DMS153 (cell line): ENCODE measurements at regions not wholly inside any gene's neighbourhood (a gene's known extent, or its start where the extent isn't known, plus 50 kb on each side); places are given as distances from the start of the nearest gene placed in this dataset.
"Not testable (repeated sequence)": the region's sequence is repeated elsewhere in the genome, so short reads cannot be mapped to it uniquely, and the experiment has no call there.

Experiments
- DNase-seq: peaks from one replicate; lab custom pipeline; 2025; lab: John Stamatoyannopoulos, UW

- DNase-seq: no peak
Measured at GRCh38 chr15:96132126-96132525, 198.4 kb upstream of the NR2F2 start.

- no peak for DNase-seq
Measured at GRCh38 chr15:96135166-96136093, 195.1 kb upstream of the NR2F2 start.

- DNase-seq: no peak
Measured at GRCh38 chr15:96138985-96139384, 191.5 kb upstream of the NR2F2 start.

- no peak for DNase-seq
Measured at GRCh38 chr15:96142498-96142897, 188.0 kb upstream of the NR2F2 start.

- DNase-seq: no peak
Measured at GRCh38 chr15:96144734-96145133, 185.8 kb upstream of the NR2F2 start.

- DNase-seq: no peak
Measured at GRCh38 chr15:96146726-96147125, 183.8 kb upstream of the NR2F2 start.

GRCh38 chr15:96147267-96147666 lies 183.2 kb upstream of the NR2F2 start:
- DNase-seq: no peak

- DNase-seq: no peak
Measured at GRCh38 chr15:96150254-96150653, 180.2 kb upstream of the NR2F2 start.

- not testable (repeated sequence) for DNase-seq
Measured at GRCh38 chr15:96151749-96152148, 178.8 kb upstream of the NR2F2 start.

- no peak for DNase-seq
Measured at GRCh38 chr15:96153929-96154328, 176.6 kb upstream of the NR2F2 start.

GRCh38 chr15:96158938-96159337 lies 171.6 kb upstream of the NR2F2 start:
- no peak for DNase-seq

- no peak for DNase-seq
Measured at GRCh38 chr15:96160269-96160668, 170.2 kb upstream of the NR2F2 start.

GRCh38 chr15:96160800-96161199 lies 169.7 kb upstream of the NR2F2 start:
- no peak for DNase-seq

- no peak for DNase-seq
Measured at GRCh38 chr15:96162322-96162721, 168.2 kb upstream of the NR2F2 start.

- no peak for DNase-seq
Measured at GRCh38 chr15:96165081-96165480, 165.4 kb upstream of the NR2F2 start.

GRCh38 chr15:96165775-96166174 lies 164.7 kb upstream of the NR2F2 start:
- DNase-seq: no peak

- no peak for DNase-seq
Measured at GRCh38 chr15:96166223-96167200, 164.0 kb upstream of the NR2F2 start.

GRCh38 chr15:96170616-96170978 lies 159.9 kb upstream of the NR2F2 start:
- not testable (repeated sequence) for DNase-seq

GRCh38 chr15:96170979-96171739 lies 159.3 kb upstream of the NR2F2 start:
- no peak for DNase-seq

- no peak for DNase-seq
Measured at GRCh38 chr15:96171853-96172296, 158.6 kb upstream of the NR2F2 start.

- DNase-seq: no peak
Measured at GRCh38 chr15:96172417-96172816, 158.1 kb upstream of the NR2F2 start.

- no peak for DNase-seq
Measured at GRCh38 chr15:96176831-96177230, 153.7 kb upstream of the NR2F2 start.
